ENCODE measurements at regions not wholly inside any gene's neighbourhood (a gene's known extent, or its start where the extent isn't known, plus 50 kb on each side); places are given as distances from the start of the nearest gene placed in this dataset.

DNA sequence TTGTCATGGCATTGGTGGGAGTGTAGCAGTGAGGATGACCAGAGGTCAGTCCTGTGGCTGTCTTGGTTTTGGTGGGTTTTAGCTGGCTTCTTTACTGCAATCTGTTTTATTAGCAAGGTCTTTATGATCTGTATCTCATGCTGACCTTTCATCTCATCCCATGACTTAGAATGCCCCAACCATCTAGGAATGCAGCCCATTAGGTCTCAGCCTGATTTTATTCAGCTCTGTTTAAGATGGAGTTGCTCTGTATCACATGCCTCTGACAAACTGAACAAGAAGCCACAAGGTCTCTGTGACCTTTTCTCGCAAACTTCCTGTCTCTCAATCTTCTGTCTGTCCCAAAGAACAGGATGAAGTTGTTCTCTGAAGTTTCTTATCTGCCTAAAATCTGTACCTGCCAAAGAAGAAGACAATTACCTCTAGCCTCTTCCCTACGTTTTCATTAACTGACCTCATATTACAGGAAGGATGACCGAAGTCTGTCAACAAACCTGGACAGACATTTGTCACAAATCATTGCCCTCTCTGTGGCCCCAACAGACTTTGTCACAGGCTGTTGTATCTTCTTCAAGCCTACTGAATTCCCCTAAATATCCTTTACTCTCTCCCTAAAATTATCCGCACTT is 284.2 kb upstream of the SEMA6A start:
- TF ChIP-seq, protein P1, sequence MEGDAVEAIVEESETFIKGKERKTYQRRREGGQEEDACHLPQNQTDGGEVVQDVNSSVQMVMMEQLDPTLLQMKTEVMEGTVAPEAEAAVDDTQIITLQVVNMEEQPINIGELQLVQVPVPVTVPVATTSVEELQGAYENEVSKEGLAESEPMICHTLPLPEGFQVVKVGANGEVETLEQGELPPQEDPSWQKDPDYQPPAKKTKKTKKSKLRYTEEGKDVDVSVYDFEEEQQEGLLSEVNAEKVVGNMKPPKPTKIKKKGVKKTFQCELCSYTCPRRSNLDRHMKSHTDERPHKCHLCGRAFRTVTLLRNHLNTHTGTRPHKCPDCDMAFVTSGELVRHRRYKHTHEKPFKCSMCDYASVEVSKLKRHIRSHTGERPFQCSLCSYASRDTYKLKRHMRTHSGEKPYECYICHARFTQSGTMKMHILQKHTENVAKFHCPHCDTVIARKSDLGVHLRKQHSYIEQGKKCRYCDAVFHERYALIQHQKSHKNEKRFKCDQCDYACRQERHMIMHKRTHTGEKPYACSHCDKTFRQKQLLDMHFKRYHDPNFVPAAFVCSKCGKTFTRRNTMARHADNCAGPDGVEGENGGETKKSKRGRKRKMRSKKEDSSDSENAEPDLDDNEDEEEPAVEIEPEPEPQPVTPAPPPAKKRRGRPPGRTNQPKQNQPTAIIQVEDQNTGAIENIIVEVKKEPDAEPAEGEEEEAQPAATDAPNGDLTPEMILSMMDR (IDR thresholded peaks at IDR 0.05), result no peak
- TF ChIP-seq EP300 (IDR thresholded peaks at IDR 0.05) (no peak), POLR2A (IDR thresholded peaks at IDR 0.05) (no peak), POLR2AphosphoS5 (IDR thresholded peaks at IDR 0.05) (no peak)
